ENCODE measurements at regions not wholly inside any gene's neighbourhood (a gene's known extent, or its start where the extent isn't known, plus 50 kb on each side); places are given as distances from the start of the nearest gene placed in this dataset.

DNA sequence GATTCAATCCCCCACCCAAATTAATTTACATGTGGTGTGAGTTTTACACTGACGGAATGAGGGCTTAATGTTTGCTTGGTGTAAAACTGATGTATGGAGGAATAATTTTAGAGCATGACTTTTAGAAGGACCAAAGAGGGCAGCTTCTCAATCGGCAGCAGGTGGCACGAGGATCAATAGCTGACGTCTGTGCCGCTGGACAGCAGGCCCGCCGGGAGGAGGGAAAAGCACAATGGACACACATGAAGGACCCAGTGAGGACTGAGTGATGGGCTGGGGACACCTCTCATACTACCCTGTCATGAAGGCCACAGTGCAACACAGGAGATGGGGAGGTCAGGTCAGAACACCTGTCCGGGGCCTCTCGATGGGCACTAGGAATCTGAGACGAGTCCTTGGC is 61.4 kb upstream of the NSMCE3 start:
- Mint-ChIP-seq H3K36me3 (no peaks in the 10 kb centered on the region), H3K27ac (no peak overlapping the region), H3K27me3 (peaks cover 4% of the 10 kb centered on the region), H3K4me1 (ENCODE audit: low read depth) (no peaks in the 10 kb centered on the region), H3K4me3 (no peak overlapping the region), H3K9me3 (peaks cover 5% of the 10 kb centered on the region)
- no peak for DNase-seq
- intact Hi-C loops (cut with micrococcal nuclease) = no loop called here
- ChIA-PET CTCF (no interaction called here), POLR2A (no interaction called here)

DNA sequence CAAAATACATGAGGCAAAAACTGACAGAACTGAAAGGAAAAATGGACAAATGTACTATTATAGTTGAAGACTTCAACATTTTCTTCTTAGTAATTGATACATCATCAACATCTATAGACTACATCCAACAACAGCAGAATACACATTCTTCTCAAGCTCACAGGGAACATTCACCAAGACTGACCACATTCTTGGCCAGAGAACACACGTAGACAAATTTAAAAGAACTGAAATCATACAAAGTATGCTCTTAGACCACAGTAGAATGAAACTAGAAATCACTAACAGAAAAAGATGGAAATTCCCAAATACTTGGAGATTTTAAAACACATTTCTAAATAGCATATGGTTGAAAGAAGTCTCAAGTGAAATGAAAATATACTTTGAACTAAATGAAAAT is 55.1 kb upstream of the NSMCE3 start:
- POLR2A ChIA-PET = no interaction called here
- no peak overlapping the region for H3K4me3 Mint-ChIP-seq
- H3K36me3 Mint-ChIP-seq = no peaks in the 10 kb centered on the region
- peaks cover 12% of the 10 kb centered on the region for H3K9me3 Mint-ChIP-seq
- H3K27me3 Mint-ChIP-seq = peaks cover 9% of the 10 kb centered on the region
- no peak overlapping the region for H3K27ac Mint-ChIP-seq
- DNase-seq = no peak
- H3K4me1 Mint-ChIP-seq (ENCODE audit: low read depth) = no peaks in the 10 kb centered on the region
- CTCF ChIA-PET = no interaction called here
- intact Hi-C loops (cut with micrococcal nuclease) = no loop called here

DNA sequence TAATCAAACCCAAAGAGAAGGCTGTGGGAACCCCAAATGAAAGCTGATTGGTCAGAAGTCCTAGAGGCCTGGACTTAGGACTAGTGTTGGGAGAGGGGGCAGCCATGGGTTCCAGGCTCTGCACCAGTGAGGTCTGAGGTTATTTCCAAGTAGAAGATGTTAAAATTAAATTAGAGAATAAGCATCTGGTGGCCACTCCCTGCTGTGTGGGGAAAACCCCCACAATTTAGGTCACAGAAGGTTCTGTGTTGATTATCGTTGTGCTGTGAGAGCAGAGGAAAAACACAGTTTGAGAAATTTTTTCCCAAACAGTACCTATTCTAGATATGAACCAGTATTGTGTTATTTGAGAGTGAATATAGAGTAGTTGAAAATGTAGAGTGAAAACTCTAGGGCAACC is 53.9 kb upstream of the NSMCE3 start:
- intact Hi-C loops (cut with micrococcal nuclease) = no loop called here
- Mint-ChIP-seq H3K27me3 (peaks cover 9% of the 10 kb centered on the region), H3K27ac (no peak overlapping the region), H3K9me3 (peaks cover 12% of the 10 kb centered on the region), H3K4me1 (ENCODE audit: low read depth) (no peaks in the 10 kb centered on the region), H3K36me3 (no peaks in the 10 kb centered on the region), H3K4me3 (no peak overlapping the region)
- no peak for DNase-seq
- ChIA-PET CTCF (no interaction called here), POLR2A (no interaction called here)

DNA sequence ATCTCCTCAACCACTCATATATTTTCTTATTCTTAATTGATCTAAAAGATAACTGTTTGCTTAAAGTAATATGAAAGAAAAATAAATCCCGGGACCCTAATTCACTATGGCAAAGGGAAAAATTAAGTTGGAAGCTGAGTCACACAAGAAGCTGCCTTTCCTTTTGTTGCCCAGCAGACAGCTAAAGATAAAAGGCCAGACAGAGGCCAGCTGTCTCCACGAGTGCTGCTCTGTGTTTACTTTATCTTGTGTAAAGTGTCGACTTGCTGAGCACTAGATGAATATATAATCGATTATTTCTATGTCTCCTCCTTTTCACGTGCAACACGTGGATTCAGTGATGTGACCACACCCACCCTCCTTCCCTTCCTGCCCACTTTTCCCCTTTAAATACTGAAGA is 52.8 kb upstream of the NSMCE3 start:
- Mint-ChIP-seq H3K4me1 (ENCODE audit: low read depth) (no peaks in the 10 kb centered on the region), H3K9me3 (peaks cover 12% of the 10 kb centered on the region), H3K36me3 (no peaks in the 10 kb centered on the region), H3K27ac (no peak overlapping the region), H3K27me3 (peaks cover 11% of the 10 kb centered on the region), H3K4me3 (no peak overlapping the region)
- intact Hi-C loops (cut with micrococcal nuclease) = no loop called here
- ChIA-PET POLR2A (no interaction called here), CTCF (no interaction called here)
- DNase-seq = no peak

DNA sequence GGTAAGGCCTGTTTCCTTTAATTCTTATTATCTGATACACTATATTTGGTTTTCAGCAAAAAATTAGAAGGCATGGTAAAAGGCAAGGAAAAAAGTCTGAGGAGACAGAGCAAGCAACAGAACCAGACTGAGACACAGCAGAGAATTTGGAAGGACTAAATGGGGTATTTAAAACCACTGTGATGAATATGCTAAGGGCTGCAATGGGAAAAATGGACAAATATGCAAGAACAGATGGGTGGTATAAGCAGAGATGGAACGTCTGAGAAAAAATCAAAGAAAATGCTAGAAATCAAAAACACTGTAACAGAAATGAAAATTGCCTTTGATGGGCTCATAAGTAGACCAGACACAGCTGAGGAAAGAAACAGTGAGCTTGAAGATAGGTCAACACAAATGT is 50.8 kb upstream of the NSMCE3 start:
- Mint-ChIP-seq H3K27me3 (peaks cover 10% of the 10 kb centered on the region), H3K9me3 (peaks cover 1% of the 10 kb centered on the region), H3K27ac (no peak overlapping the region), H3K4me3 (no peak overlapping the region), H3K36me3 (no peaks in the 10 kb centered on the region), H3K4me1 (ENCODE audit: low read depth) (no peaks in the 10 kb centered on the region)
- intact Hi-C loops (cut with micrococcal nuclease) = no loop called here
- no peak for DNase-seq
- POLR2A ChIA-PET = no interaction called here
- CTCF ChIA-PET = interaction anchor here (1.1 kb wide), 1 partner anchor 204 kb away, joined by 3 read pairs; no protein-coding TSS in a partner anchor

DNA sequence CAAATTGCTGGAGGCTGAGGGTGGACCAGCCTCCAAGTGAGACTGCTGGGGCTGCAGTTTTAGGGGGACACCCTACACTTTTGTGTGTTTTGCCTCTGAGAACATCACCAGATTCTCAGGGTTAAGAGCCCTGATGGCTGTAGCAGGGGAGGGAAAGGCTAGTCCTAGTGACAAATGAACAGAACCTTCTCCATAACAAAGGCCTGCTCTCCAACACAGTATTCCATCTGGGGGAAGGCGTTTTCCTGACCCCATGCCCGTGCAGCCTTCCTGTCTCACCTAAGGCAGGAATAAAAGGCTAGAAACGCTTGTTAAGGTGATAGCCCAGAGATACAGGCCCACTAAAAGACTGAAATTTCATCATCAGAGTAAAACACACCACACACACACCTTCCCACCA is 50.2 kb upstream of the NSMCE3 start:
- intact Hi-C loops (cut with micrococcal nuclease) = no loop called here
- H3K27me3 Mint-ChIP-seq = peaks cover 9% of the 10 kb centered on the region
- ChIA-PET CTCF (interaction anchor here (1.1 kb wide), 1 partner anchor 204 kb away, joined by 3 read pairs; no protein-coding TSS in a partner anchor), POLR2A (no interaction called here)
- no peaks in the 10 kb centered on the region for H3K36me3 Mint-ChIP-seq
- no peak overlapping the region for H3K27ac Mint-ChIP-seq
- no peak for DNase-seq
- H3K4me3 Mint-ChIP-seq = no peak overlapping the region
- H3K4me1 Mint-ChIP-seq (ENCODE audit: low read depth) = no peaks in the 10 kb centered on the region
- no peaks in the 10 kb centered on the region for H3K9me3 Mint-ChIP-seq
